K562 (cell line): ENCODE measurements at regions not wholly inside any gene's neighbourhood (a gene's known extent, or its start where the extent isn't known, plus 50 kb on each side); places are given as distances from the start of the nearest gene placed in this dataset.

Experiments
- ATAC-seq: fragments of 200-7000 bp; cut with Tn5 transposase; 3 replicates; pipeline ENCODE4 v1.9.1; 2020; ENCODE audit warnings: moderate library complexity
- BruUV-seq: library from RNA; stranded (reverse); fragments of 400-500 nt; replicated peaks from 2 replicates; lab custom pipeline; 2021; lab: Mats Ljungman, UMichigan
- CTCF ChIA-PET: fragments of 300-600 bp; formaldehyde crosslinking; extraction: SDS; loops from one replicate; lab custom pipeline; 2021; ENCODE audit warnings: low intra/inter-chr PET ratio; lab: Yijun Ruan, JAX
- POLR2A ChIA-PET: fragments of 300-600, 350-650 bp; sonication (Branson Sonifier 250); formaldehyde crosslinking; extraction: SDS; loops from one replicate; lab custom pipeline; 2021; ENCODE audit warnings: antibody characterized with exemption, inconsistent platforms; lab: Yijun Ruan, JAX
- DNase-seq, 4 experiments: peaks; one replicate each; pipeline versions ENCODE4 v3.0.0 to v3.0.0-alpha.2; 2011 to 2018; ENCODE audit warnings: low spot score in 3 of 4, mixed read lengths in 3 of 4; ENCODE audit errors: extremely low read depth in 1 of 4
- FAIRE-seq: peaks from 2 replicates; lab custom pipeline; 2011; peaks lifted over from hg19 to GRCh38; lab: Jason Lieb, UNC
- H2AFZ ChIP-seq: 2 replicates; pipeline ENCODE4 v1.6.0; 2011; ENCODE audit warnings: low read depth, low read length, control low read depth, inconsistent platforms
- H3K27ac ChIP-seq: fragments of 200-600 bp; 3 replicates; pipeline ENCODE4 v1.8.0; 2011; ENCODE audit warnings: low read depth, mild to moderate bottlenecking, control low read depth, inconsistent platforms, low read length, moderate library complexity, mixed read lengths; ENCODE audit errors: extremely low read depth
- H3K27me3 ChIP-seq, 2 experiments: fragments of 300-600 bp in 1 of 2; 2 replicates in 1 of 2; 3 replicates in 1 of 2; pipeline versions ENCODE4 v1.6.0 to v1.8.0; 2011; ENCODE audit warnings: inconsistent platforms in 2 of 2, low read length in 2 of 2, mild to moderate bottlenecking in 1 of 2, mixed read lengths in 1 of 2, moderate library complexity in 1 of 2; ENCODE audit not compliant: control insufficient read depth in 2 of 2, insufficient read depth in 2 of 2
- H3K36me3 ChIP-seq: fragments of 300-600 bp; 3 replicates; pipeline ENCODE4 v1.8.0; 2011; ENCODE audit warnings: mild to moderate bottlenecking, low read length, inconsistent platforms; ENCODE audit not compliant: control insufficient read depth, insufficient read depth
- H3K4me1 ChIP-seq, 2 experiments: fragments of 200-600 bp in 1 of 2; replicated peaks in 1 of 2; 2 replicates in 1 of 2; 3 replicates in 1 of 2; pipeline versions ENCODE4 v1.5.1 to v1.8.0; 2011; ENCODE audit warnings: inconsistent platforms in 2 of 2, low read length in 2 of 2, mild to moderate bottlenecking in 1 of 2, mixed read lengths in 1 of 2, moderate library complexity in 1 of 2; ENCODE audit not compliant: control insufficient read depth in 2 of 2, insufficient read depth in 2 of 2
- H3K4me2 ChIP-seq: 2 replicates; pipeline ENCODE4 v1.6.1; 2011; ENCODE audit warnings: low read length, control low read depth, inconsistent platforms, mixed read lengths; ENCODE audit not compliant: insufficient read depth
- H3K4me3 ChIP-seq: fragments of 200-600 bp; sonication (generic), shearing (Covaris generic); 2 replicates; pipeline ENCODE4 v1.5.1; 2016; ENCODE audit warnings: control low read depth, inconsistent platforms
- H3K79me2 ChIP-seq: fragments of 200-600 bp; 3 replicates; pipeline ENCODE4 v1.8.0; 2011; ENCODE audit warnings: low read length, inconsistent platforms; ENCODE audit not compliant: control insufficient read depth, insufficient read depth
- H3K9ac ChIP-seq, 2 experiments: 2 replicates each; pipeline versions ENCODE4 v1.6.0 to v1.6.1; 2011; ENCODE audit warnings: low read depth in 2 of 2, low read length in 2 of 2, control low read depth in 1 of 2, inconsistent platforms in 1 of 2, mild to moderate bottlenecking in 1 of 2, mixed read lengths in 1 of 2; ENCODE audit not compliant: insufficient read depth in 1 of 2
- H3K9me1 ChIP-seq: one replicate; pipeline ENCODE4 v1.6.0; 2011; ENCODE audit warnings: inconsistent platforms, mild to moderate bottlenecking, low read length, moderate library complexity; ENCODE audit not compliant: control insufficient read depth, insufficient read depth
- H3K9me3 ChIP-seq: replicated peaks from 2 replicates; pipeline ENCODE4 v1.5.1; 2011; ENCODE audit warnings: low read depth, low read length, inconsistent platforms; ENCODE audit not compliant: control insufficient read depth, insufficient read depth
- H4K20me1 ChIP-seq: replicated peaks from 2 replicates; pipeline ENCODE4 v1.6.1; 2011; ENCODE audit warnings: low read length, inconsistent platforms, mixed read lengths; ENCODE audit not compliant: control insufficient read depth, insufficient read depth
- MAFF ChIP-seq: IDR thresholded peaks from 2 replicates; pipeline ENCODE4 v1.6.1; 2012; ENCODE audit warnings: low read length, improper control_type of control experiment
- MAFG ChIP-seq: fragments of 450-650 bp; conservative IDR thresholded peaks from 2 replicates; pipeline ENCODE4 v1.6.1; 2016; ENCODE audit warnings: missing genetic modification characterization, missing compliant biosample characterization
- MAFK ChIP-seq: IDR thresholded peaks from 2 replicates; pipeline ENCODE4 v1.6.1; 2011; ENCODE audit warnings: low read length, improper control_type of control experiment
- MCM2 ChIP-seq: fragments of 450-650 bp; IDR thresholded peaks from 2 replicates; pipeline ENCODE4 v1.6.1; 2017; ENCODE audit warnings: low read depth, mild to moderate bottlenecking
- ZNF316 ChIP-seq: fragments of 450-650 bp; IDR thresholded peaks from 2 replicates; pipeline ENCODE4 v1.6.1; 2016
- WGBS: fragments of 100-300 bp; shearing (Covaris generic); methylation state at CpG from one replicate; pipeline ENCODE4 v1.1.6; 2016; ENCODE audit warnings: low coverage, mixed read lengths; ENCODE audit not compliant: insufficient coverage; ENCODE audit errors: missing lambda C conversion rate; 5-methylcytosine and 5-hydroxymethylcytosine counted together
- in situ Hi-C: fragments of 300-500 bp; cut with MboI; formaldehyde crosslinking; loops from 4 replicates; pipeline ENCODE4 v1.15.0; 2018; ENCODE audit warnings: inconsistent platforms, mixed read lengths
- intact Hi-C: fragments of 100-400 bp; cut with micrococcal nuclease; formaldehyde crosslinking; loops from 2 replicates; pipeline ENCODE4 v1.14.2; 2022
- TF ChIP-seq, protein P1 (sequence below): fragments of 250-450 bp; sonication (Bioruptor Pico); IDR thresholded peaks from 2 replicates; pipeline ENCODE4 v1.8.0; 2021; ENCODE audit warnings: borderline replicate concordance, mild to moderate bottlenecking, moderate library complexity; ENCODE audit not compliant: poor library complexity, severe bottlenecking
- TF ChIP-seq, protein P2 (sequence below): sonication (generic); formaldehyde crosslinking; IDR thresholded peaks from 2 replicates; pipeline ENCODE4 v1.8.0; 2022; ENCODE audit warnings: missing genetic modification reagents, mild to moderate bottlenecking, borderline replicate concordance

DNA sequence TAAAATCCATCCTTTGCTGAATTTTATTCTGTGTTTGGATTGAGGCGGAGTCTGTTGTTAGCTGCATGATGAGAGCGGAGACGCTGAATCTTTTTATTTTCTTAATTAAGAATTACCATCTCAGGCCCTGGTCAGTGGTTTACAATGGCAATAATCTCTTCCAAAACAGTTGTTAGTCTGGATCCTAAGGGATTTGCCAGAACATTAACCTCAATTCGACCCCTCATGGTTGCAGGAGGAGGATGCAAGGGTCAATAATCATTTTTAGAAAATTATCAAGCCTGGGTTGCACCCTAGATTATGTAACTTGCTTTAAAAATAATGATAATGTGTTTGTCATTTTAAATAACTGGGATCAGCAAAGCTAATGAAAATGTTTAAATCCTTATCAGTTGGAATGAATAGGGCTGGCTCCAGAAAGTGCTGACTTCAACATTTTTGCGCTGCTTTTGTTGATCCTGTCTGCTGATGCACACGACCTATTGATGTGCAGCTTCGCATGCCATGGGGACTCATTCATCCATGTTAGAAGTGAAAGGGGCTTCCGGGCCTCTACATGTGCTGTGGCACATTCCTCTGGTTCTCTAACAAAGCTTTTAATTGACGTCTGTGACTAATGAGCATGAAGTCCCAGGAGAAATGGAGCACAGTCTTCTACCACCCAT, 80.7 kb upstream of the KIAA1217 start:
- Histone ChIP-seq H3K27me3 (no peaks in the 10 kb centered on the region), H4K20me1 (no peaks in the 10 kb centered on the region), H3K27ac (no peak overlapping the region), H3K9ac (no peak overlapping the region), H3K4me1 (no peaks in the 10 kb centered on the region), H3K4me2 (no peak overlapping the region), H3K9me3 (no peaks in the 10 kb centered on the region)
- intact Hi-C loops = no loop called here
- BruUV-seq = no TSS peak
- DNase-seq = no peak
- in situ Hi-C loops = no loop called here
- WGBS = 1% methylated on average over 9 of the region's 9 CpGs
- peak; percentile 22; the same call in 1 of the 2 replicates for TF ChIP-seq MAFG
- TF ChIP-seq MAFK = peak; percentile 41; the same call in 1 of the 2 replicates
- TF ChIP-seq, protein P1, sequence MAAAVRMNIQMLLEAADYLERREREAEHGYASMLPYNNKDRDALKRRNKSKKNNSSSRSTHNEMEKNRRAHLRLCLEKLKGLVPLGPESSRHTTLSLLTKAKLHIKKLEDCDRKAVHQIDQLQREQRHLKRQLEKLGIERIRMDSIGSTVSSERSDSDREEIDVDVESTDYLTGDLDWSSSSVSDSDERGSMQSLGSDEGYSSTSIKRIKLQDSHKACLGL (CRISPR knock-in tag) = no peak
- TF ChIP-seq, protein P2, sequence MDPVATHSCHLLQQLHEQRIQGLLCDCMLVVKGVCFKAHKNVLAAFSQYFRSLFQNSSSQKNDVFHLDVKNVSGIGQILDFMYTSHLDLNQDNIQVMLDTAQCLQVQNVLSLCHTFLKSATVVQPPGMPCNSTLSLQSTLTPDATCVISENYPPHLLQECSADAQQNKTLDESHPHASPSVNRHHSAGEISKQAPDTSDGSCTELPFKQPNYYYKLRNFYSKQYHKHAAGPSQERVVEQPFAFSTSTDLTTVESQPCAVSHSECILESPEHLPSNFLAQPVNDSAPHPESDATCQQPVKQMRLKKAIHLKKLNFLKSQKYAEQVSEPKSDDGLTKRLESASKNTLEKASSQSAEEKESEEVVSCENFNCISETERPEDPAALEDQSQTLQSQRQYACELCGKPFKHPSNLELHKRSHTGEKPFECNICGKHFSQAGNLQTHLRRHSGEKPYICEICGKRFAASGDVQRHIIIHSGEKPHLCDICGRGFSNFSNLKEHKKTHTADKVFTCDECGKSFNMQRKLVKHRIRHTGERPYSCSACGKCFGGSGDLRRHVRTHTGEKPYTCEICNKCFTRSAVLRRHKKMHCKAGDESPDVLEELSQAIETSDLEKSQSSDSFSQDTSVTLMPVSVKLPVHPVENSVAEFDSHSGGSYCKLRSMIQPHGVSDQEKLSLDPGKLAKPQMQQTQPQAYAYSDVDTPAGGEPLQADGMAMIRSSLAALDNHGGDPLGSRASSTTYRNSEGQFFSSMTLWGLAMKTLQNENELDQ = no peak
- no peak for TF ChIP-seq MCM2
- peak; percentile 27; the same call in 1 of the 2 replicates for TF ChIP-seq ZNF316
- TF ChIP-seq MAFF = peak; percentile 55
- TF ChIP-seq, all 486 proteins: peak for 4
- CTCF ChIA-PET = no interaction called here
- Histone ChIP-seq H3K4me3 (no peak overlapping the region), H3K9me1 (no peaks in the 10 kb centered on the region), H2AFZ (no peak overlapping the region), H3K79me2 (no peaks in the 10 kb centered on the region), H3K36me3 (no peaks in the 10 kb centered on the region)
- POLR2A ChIA-PET = no interaction called here
- ATAC-seq (no peak), FAIRE-seq (no peak)
